Stimulated activated CD4-positive, alpha-beta T cell treated with anti-CD3 and anti-CD28 coated beads, Interleukin-15, amount 100 ng/mL, for 24 hours (primary cell): ENCODE measurements at regions not wholly inside any gene's neighbourhood (a gene's known extent, or its start where the extent isn't known, plus 50 kb on each side); places are given as distances from the start of the nearest gene placed in this dataset.
"Not testable (repeated sequence)": the region's sequence is repeated elsewhere in the genome, so short reads cannot be mapped to it uniquely, and the experiment has no call there.

Experiments used
- DNase-seq: peaks from one replicate; pipeline ENCODE4 v3.0.0-alpha.2; 2020

GRCh38 chr6:6993503-6994237 lies 114.1 kb upstream of the RREB1 start:
- DNase-seq = no peak

GRCh38 chr6:6994796-6995195 lies 113.0 kb upstream of the RREB1 start:
- DNase-seq = no peak

DNA sequence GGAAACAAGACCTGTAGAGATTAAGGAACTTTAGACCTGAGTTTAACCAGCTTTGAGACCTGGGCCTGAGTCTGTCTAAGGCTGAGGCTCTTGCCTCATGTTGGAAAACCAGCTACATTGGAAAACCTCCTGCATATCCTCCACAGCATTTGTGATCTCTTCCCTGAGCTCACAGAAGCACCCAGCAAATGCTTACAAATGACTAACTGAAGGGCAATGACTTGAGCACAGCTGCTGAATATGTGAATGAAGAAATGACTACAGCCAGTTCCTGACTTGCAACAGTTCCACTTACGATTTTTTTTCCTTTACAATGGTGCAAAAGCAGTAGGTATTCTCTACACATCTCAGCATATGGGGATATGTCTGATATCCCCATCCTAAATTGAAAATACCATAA lies 112.4 kb upstream of the RREB1 start:
- DNase-seq = no peak

GRCh38 chr6:6996124-6996523 lies 111.6 kb upstream of the RREB1 start:
- DNase-seq = no peak

GRCh38 chr6:6997263-6998193 lies 110.2 kb upstream of the RREB1 start:
- DNase-seq = no peak

GRCh38 chr6:6998194-6998569 lies 109.6 kb upstream of the RREB1 start:
- no peak for DNase-seq

GRCh38 chr6:7000825-7001777 lies 106.7 kb upstream of the RREB1 start:
- DNase-seq = no peak

- DNase-seq = no peak
Measured at GRCh38 chr6:7003041-7003440, 104.7 kb upstream of the RREB1 start.

DNA sequence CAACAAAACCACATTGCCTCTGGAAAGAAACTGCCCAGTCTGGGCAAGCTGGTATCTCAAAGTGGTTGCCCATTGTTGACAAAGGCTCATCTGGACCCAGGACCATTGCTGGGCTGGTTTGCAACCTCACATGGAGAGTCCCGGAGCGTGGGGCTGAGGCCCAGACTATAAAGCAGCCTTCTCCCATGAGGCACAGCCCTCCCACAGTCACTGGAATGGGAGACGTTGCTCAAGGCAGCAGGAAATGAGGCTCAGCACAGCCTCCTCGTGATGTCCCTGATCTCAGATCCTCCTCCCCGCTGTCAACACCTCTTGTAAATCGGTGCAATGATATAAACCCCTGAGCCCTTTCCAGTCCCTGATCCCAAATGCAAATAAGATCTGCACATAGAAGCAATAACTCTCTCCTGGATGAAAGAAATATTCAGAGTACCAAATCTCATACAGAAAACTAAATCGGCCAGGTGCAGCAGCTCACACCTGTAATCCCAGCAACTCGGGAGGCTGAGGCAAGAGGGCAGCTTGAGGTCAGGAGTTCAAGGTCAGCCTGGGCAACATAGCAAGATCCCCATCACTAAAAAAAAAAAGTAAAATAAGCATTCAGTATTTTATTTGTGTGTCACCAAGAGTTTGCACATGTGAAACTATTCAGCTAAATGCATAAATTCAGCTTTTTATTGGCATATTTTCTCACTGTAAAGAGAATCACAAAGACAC lies 103.0 kb upstream of the RREB1 start:
- DNase-seq = no peak

GRCh38 chr6:7006515-7007191 lies 101.1 kb upstream of the RREB1 start:
- no peak for DNase-seq

- no peak for DNase-seq
Measured at GRCh38 chr6:7008451-7008988, 99.2 kb upstream of the RREB1 start.

DNA sequence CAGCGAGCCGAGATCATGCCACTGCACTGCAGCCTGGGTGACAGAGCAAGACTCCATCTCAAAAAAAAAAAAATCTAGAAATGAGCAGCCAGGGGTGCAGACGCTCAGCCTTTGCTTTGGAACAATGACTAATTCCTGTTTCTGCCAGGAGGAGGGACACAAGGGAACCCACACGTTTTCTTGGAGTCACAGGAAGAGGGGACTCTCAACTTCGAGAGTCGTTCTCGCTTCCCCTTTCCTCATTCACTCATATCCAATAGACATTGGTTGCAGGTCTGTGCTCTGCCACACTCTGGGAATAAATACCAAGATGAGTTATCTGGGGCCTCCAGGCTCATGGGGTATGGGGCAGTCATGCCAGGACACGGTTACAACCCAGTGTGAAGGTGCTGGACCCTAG lies 91.5 kb upstream of the RREB1 start:
- no peak for DNase-seq

GRCh38 chr6:7021301-7021700 lies 86.5 kb upstream of the RREB1 start:
- DNase-seq = no peak

DNA sequence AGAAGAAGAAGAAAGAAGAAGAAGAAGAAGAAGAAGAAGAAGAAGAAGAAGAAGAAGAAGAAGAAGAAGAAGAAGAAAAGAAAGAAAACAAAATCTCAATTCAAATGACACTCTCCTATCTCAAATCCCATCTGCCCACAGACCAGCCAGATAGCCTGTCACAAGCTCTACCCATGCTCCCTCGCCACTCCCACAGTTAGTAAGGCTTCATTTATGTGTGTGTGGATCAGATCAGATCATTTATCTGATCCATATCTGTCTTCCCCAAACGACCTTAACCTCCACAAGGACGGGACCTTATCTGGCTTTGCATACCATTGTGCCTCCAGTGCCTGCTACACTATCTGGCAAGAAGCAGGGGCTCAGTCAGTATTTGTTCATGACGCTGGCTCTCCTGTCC lies 81.9 kb upstream of the RREB1 start:
- no peak for DNase-seq

- DNase-seq = not testable (repeated sequence)
Measured at GRCh38 chr6:7028963-7029362, 78.8 kb upstream of the RREB1 start.

- DNase-seq = not testable (repeated sequence)
Measured at GRCh38 chr6:7030968-7031367, 76.8 kb upstream of the RREB1 start.

GRCh38 chr6:7033202-7033601 lies 74.6 kb upstream of the RREB1 start:
- DNase-seq = no peak

DNA sequence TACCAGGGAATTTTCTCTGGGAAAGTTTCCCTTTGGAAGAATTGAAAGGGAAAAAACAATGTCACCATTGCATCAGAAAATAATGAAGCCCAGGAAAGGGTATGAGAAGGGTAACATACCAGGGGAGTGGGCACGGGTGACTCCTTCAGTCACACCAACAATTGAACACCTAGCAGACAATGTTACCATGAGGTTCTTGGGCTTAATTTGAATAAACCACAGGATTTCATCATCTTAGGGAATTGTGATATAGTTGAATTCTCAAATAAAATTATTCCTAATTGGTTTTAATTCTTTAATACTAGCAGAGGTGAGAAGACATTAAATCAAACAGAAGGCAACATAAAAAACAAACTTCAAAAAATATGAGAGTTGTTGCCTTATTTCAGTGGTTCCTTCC lies 73.7 kb upstream of the RREB1 start:
- DNase-seq = no peak

DNA sequence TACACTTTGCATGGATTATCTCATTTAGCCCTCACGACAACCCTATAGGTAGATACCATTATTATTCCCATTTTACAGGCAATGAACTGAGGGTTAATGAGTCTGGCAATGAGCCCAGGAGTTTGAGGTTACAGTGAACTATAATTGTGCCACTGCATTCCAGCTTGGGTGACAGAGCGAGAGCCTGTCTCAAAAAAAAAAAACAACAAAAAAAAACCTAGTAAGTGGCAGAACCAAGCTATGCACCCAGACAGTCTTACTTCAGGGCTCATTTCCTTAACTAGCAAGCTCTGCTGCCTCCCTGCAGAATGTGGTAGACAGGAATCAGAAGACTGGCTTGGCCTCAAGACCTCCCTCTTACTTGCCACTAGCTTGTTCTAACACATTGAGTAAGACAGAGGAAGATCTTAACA lies 71.9 kb upstream of the RREB1 start:
- DNase-seq = no peak

DNA sequence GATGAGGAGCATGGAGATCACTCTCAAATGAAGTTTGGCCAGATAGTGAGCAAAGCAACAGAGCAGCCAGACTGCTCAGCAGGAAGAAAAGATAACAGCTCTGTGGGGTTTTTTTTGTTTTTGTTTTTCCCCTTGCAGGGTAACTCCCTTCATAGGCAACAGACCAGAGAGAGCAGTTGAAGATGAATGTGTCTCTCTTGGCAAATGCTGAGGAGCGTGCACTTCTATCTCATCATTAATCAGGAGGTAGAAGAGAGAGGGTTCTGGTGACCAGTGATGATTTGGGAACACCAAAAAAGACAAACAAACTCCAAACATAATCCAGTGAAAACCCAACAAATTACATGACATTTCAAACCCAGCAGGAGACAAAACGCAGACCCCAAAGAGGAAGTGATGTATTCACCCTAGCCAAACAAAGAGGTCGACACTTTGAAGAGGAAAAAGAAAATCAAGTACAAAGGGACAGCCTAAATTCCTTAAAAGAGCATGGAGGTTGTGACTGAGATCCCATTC lies 66.2 kb upstream of the RREB1 start:
- DNase-seq = no peak

- no peak for DNase-seq
Measured at GRCh38 chr6:7042056-7042653, 65.6 kb upstream of the RREB1 start.
